ENCODE measurements at regions not wholly inside any gene's neighbourhood (a gene's known extent, or its start where the extent isn't known, plus 50 kb on each side); places are given as distances from the start of the nearest gene placed in this dataset.

DNA sequence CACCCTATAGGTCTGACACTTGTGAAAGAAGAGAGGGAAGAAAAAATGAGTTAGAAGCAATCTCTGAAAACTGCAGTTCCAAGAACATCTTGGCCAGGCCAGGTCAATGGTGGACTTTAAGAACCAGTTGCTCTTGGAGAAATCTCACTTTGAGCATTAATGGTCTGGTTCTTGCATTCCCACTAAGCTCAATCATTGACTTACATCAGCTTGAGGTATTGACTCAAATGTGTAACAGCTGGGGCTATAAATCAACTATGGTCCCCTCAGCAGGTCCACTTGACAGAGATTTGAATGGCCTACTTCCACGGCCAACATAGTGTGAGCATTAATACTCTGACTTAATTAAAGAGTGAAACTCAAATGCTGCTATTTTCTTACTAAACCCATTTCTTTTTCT is 357.8 kb upstream of the RGMB start:
- no peak for DNase-seq

DNA sequence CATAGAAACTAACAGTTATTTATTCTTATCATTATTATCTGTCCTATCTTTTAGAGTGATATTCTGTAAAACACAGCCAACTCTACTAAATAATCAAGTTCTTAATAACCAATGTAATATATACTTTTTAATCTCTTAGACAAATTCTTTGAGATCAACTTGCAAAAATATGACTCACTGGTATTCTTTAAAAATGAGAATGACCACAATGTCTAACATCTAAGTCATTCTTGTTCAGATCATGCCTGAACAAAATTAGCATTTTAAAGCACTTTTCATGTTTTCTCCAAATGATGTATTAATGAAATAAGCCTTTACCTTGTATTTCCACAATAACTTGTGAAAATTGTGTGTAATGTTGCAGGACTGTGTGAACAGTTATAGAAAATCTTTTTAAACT is 356.9 kb upstream of the RGMB start:
- DNase-seq: no peak

DNA sequence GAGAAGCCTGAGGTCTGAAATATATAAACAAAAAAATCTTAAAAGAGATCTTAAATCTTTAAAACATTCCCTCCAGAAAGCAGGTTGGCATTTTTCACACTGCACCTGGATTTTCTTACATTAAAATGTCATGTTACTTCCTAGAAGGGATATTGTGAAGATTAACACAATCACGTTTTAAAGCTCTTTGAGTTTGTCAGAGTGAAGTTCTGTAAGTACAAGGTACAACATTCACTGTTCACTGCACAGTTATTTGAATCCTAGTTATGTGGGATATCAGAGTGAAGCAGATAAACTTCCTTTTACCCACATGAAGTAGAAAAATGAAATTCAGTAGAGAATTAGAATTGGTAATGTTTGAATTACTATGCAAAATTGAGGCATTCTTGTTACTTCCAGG is 353.6 kb upstream of the RGMB start:
- no peak for DNase-seq

DNA sequence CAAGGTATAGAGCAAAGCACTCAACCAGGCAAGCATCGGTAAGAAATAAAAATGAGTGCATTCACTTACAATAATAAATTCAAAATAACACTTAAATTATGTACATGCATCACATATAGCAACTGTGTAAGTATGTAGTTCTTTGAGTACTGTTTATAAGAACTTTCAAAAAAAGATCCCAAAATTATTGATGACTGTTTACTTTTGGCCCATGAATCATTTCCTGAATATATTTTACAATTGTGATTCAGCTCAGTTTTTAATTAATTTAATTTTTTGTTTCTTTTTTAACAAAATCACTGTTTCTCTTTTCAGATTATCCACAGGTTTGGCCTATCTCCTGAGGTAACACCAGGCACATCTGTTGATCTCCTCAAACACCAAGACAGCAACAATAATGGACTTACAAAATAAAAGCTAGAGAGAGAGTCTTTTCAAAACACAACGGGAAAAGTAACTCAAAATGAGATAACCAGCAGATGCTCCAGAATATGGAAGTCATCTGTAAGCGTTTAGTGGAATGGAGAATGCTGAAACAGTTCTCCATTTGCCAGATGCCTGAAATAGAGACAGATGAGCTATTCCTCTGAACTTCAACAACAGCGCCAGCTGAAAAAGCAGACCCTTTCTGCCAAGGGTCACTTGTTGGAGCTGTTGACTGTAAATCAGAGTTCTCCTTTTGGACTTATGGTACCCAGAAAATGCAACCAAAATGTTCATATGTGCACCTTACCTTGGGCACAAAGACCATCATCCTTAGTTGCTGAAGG is 348.6 kb upstream of the RGMB start:
- no peak for DNase-seq

DNA sequence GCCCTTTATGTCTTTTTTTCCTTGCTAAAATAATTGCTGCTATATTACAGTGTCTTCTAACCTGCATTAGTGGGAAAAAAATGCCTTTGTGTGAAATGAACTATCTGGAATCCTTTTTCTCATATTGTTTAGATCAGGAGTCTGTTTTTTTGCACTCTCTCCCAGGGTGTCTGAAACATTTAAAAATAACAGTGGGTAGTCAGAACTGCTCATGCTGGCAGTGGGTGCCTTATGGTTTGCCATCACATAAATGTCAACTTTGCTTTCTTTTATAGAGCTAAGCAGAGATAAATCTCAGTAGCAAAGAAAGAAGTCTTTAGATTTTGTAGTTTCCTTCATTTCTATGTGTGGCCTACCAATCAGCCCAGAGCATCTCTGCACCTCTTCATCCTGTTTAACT is 347.8 kb upstream of the RGMB start:
- DNase-seq: no peak

DNA sequence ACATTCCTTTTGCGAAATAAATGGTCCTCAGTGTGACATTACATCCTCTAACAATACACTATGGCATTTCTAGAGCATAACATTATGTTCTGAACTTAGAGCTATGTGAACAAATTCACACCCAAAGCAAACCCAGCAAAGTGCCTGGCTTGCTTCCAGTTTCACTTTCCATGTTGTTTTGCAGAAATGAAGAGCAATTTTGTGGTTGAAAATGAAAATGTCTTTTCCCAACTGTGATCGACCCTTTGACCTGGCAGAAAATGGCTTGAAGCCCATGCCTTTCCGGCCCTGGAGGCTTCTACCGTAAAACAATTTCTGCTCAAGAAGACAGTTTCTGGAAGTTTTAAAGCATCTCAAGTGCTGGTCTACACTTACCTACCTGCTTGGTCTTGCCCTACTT is 344.7 kb upstream of the RGMB start:
- peak; percentile 79 for DNase-seq

DNA sequence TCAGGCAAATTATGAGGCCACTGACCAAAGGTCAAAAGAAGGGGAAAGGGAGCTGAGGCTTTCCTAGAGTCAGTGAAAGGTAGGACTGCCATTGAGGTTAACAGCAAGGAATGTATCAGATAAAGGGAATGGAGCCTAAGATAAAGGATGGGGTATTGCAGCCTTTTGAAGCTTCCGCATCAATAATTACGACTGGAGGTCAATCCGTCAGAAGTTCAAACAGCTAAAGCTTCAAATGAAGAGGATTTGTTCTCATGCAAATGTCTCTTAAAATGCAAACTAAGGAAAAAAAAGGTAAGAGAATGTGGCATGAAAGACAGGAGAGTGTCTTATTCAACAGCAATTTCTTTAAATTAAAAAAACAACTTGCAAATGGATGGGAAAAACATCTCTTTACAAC is 341.1 kb upstream of the RGMB start:
- DNase-seq: no peak

DNA sequence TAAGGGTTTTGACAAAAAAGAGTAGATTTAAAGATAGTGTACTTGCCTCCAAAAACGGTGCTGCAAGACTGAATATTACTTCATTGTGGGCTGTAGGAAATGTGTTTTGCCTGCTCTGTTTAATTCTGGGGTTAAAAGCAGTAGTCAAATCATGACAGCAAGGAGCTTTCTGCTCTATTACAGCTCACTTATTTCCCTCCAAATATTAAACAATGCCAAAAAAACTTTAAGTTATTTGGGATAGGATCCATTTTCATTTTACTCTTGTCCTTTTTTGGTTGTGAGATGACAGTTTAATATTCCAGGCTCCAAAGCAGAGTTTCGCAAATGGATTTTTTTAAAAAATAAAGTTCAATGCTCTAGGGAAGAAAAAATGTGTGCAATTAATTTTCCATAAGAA is 340.4 kb upstream of the RGMB start:
- DNase-seq: no peak

DNA sequence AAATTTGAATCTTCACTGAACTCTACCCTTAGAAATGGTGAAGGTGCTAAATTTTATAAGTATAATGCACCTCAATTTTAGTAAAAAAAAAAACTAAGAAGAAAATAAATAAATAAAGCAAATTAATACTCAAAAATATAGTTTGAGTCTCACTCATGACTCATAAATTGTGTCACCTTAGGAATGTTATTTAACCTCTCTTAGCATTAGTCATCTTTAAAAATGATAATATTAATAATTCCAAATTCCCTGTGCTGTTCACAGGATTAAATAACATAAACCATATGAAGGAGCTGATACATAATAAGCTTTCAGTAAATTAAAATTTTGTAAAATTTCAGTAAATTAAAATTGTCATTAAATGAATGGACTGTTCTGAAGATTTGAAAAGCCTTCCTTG is 339.8 kb upstream of the RGMB start:
- no peak for DNase-seq

DNA sequence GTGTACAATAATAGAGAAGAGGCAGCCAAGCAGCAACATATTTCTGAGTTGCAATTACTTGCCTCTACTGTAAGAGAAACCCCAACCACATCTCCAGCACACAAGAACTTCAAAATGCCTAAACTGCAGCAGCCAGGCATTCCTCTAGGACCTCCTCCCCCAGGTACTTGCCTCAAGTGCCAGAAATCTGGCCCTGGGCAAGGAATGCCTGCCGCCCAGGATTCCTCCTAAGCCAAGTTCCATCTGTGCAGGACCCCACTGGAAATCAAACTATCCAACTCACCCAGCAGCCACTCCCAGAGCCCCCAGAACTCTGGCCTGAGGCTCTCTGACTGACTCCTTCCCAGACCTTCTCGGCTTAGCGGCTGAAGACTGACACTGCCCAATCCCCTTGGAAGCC is 336.8 kb upstream of the RGMB start:
- no peak for DNase-seq

DNA sequence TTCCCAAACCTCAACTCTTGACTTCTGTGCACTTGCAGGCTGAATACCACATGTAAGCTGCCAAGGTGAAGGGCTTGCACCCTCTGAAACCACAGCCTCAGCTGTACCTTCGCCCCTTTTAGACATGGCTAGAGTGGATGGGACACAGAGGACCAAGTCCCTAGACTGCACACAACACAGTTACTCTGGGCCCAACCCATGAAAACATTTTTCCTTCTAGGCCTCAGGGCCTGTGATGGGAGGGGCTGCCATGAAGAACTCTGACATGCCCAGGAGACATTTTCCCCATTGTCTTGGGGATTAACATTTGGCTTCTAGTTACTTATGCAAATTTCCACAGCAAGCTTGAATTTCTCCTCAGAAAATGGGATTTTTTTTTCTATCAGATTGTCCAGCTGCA is 331.0 kb upstream of the RGMB start:
- DNase-seq: no peak

DNA sequence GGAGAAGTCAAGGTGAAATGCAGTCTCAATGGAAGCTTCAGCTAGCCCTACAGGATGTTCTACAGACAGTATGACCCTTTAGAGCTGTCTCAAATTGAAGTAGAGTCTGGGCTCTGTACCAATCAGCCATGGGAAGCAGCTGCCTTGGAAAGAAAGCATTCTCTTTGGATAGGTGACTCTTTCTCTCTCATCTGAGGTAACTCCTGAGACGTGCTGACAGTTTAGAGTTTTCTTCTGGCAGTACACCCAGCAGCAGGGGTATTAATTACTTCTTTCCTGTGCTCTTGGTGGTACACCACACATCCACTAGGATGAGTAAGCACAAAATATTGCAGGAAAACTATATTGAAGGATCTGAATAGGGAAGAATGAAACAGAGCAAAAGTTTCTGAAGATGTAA is 329.6 kb upstream of the RGMB start:
- no peak for DNase-seq

DNA sequence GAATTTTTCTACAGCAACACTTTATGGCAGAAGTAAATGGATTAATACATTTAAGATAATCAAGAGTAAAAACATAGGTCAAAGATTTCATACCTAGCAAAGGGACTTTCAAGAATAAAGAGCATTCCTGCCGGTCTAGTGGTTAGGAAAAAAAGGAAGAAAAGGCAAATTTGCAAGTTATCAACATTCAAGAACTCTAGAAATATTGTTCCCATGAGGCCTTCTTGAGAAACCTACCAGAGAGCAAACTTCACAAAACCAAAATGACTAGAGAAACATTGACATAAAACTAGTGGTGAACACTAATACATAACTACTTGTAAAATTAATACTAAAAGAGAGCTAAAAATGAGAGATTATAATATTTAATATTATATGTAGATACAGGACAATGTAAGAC is 320.2 kb upstream of the RGMB start:
- DNase-seq: no peak

DNA sequence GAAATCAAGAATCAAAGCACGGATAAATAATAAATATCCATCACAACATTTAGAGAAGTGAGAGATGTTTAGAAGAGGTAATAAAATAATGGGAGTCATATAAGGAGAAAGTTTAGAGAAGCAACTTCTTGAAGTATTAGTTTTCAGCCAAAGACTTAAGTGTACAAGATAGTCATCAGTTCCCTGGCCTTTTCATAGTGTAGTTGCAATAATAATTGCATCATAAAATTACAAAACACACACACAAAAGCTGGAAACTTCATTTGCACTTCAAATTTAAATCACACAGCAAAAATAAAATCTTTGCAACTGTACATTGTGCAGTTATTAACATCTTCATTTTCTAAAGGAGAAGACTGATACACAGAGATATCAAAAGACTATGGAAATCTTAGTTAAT is 319.1 kb upstream of the RGMB start:
- DNase-seq: no peak

DNA sequence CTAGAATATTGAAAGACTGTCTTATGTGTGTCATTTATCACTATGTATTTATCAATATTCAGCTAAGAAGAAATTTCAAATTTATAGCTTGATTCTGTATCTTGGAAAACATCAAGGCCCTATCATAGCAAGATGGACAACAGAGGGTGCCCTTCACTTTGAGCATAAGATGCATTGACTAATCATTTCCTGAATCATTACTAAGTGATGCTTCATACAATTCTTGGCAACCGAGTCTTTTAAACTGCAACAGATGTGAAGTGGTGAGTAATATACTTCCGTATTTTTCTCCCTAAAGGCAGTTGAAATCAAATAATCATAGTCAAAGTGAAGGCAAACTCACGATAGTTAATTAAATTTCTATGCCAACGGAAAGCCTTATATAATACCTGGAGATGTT is 318.6 kb upstream of the RGMB start:
- DNase-seq: no peak

DNA sequence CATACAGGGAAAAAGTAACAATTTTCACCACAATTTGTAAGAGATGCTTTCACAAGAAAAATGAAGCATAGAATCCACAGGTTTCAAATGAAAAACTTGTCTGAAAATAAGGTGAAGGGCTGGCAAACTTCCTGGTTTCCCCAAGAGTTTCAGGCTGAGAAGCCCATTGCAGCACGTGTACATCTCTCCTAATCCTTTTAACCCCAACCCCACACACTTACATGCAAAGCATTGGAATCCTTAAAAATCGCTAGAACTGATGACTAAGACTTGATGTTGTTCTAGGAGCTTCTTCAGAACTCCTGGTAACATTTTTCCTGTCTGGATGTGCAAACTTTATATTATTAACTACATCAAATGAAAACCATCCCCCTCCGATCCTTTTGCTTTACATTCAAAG is 317.8 kb upstream of the RGMB start:
- no peak for DNase-seq

DNA sequence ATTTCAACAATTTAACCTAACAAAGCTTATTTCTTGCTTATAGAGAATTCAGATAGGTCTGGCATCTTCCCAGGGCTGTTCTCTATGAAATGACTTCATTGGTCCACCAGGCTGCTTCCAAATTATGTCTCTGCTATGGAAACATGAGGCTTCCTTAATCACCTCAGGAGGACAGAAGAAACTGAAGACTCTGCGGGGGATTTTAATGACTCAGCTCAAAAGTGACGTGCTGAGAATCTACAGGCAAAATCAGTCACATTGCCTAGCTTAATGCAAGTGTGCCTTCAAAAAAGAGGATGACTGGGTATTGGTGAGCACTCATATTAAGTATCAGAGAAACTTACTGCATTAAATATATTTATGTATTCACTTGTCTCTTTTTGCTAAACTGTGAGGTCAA is 315.5 kb upstream of the RGMB start:
- peak; percentile 30 for DNase-seq

DNA sequence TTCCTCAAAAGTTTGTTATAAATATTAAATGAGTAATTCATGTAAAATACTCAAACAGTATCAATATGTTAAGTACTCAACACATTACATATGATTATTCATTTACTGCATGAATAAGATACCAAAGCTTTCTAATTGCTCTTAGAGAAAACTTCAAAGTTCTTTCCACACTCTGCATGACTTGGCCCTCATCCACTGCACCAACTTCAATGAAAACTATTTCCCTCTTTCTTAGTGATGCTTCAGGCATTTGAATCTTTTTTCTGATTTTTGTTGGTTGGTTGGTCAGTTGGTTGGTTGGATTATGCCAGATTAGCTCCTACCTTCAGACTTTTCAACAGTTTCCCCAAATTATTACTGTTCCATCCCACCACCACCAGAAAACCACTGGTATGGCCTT is 314.7 kb upstream of the RGMB start:
- DNase-seq: no peak

DNA sequence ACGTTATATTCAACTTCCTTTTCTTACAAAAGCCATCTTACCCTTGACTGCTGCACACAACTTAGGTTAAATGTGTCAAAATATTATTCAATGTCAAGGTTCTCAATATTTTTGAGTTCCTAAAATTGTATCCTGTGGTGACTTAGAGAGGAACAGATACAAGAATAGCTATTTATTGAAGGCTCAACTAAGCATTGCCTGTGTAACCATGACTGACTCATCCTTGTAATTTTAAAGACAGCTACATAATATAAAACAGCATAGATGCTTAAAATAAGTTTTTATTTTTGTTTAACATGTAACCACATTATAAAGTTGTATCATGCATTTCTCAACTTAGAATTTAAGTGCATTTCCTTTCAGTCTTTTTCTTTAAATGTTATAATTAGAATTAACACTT is 312.9 kb upstream of the RGMB start:
- no peak for DNase-seq

DNA sequence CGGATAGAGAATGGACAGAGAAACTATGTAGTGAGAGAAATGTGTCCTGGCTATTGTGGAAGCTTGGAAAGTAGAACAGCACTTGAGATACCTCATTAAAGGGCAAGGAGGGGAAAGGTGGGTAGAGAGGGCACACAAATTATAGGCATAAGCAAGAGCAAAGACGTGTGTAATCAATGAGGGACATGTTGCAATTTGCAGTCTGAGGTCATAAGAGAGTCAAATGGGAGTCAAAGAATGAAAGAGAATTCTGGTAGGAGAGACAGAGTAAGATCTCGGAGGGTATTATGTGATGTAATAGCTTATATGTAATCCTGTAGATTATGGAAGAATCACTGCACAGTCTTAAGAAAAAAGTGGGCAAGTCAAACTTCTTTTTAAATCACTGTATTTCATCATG is 312.0 kb upstream of the RGMB start:
- DNase-seq: no peak

DNA sequence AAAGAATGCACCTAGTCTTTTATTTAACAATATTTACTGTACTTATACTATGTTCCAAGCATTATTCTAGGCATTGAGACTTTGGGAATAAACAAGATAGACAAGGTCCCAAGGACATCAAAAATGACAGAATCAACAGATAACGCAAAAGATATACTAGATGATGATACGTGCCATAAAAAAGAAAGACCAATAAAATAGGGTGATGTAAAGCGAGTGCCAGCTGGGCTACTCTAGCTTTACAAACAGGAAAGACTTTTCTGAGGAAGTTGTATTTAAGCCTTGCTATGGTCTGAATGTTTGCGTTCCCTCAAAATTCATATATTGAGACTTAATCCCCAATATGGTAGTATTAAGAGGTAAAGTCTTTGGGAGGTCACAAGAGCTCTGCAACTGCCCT is 310.2 kb upstream of the RGMB start:
- DNase-seq: no peak

DNA sequence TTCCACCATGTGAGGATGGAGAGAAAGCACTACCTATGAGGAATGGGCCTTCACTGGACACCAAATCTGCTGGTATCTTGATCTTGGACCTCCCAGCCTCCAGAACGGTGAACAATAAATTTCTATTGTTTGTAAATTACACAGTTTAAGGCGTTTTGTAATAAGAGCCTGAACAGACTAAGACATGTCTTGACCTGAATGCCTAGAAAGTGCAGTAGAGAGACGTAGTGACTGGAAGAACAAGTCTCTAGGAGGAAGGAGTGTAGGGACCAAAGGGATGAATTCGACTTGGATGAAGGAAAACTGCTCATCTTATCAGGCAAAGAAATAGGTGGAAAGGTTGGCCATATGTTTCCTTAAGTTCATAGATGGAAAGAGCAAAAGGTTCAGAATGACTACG is 309.8 kb upstream of the RGMB start:
- DNase-seq: no peak

DNA sequence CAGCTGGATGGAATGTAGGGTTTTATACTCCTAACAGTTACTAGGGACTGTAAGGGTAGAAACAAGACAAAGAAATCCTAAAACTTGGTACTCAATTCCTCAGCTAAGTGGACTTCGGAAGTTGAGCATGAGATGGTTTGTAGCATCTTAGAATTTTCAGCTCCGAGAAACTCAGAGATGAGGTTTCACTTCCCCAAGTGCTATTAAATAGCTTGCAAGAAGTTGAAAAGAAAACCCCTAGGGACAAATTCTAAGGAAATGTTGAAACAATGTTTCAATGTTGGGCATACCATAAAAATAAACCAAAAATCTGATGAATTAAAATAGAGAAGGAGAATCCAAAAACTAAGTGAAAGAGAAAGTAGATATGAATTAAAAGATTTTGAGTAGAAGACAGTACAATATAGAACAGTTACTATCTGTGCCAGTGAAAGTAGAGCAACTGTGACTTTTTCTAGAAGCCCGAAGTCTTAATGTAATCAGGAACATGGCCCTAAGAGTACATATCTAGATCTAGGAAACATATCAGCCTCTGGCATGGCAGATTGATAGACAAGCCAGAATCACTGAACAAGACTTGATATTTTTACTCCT is 308.6 kb upstream of the RGMB start:
- DNase-seq: no peak

DNA sequence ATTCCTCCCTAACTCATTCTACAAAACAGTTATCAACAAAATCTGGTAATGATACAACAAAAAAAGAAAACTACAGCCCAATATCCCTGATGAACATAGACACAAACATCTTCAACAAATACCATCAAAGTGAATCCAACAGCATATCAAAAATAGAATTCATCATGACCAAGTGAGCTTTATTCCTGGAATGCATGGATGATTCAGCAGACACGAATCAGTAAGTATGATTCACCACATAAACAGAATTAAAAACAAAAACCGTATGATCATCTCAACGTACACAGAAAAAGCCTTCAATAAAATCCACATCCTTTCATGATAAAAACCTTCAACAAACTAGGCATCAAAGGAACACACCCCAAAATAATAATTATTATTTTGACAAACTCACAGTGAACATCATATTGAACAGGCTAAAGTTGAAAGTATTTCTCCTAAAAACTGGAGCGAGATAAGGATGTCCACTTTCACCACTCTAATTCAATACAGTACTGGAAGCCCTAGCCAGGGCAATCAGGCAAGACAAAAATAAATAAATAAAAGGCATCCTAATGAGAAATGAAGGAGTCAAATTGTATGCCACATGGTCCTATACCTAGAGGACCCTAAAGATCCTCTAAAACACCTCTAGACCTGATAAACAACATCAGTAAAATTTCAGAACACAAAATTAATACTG is 305.1 kb upstream of the RGMB start:
- peak; percentile 38 for DNase-seq

DNA sequence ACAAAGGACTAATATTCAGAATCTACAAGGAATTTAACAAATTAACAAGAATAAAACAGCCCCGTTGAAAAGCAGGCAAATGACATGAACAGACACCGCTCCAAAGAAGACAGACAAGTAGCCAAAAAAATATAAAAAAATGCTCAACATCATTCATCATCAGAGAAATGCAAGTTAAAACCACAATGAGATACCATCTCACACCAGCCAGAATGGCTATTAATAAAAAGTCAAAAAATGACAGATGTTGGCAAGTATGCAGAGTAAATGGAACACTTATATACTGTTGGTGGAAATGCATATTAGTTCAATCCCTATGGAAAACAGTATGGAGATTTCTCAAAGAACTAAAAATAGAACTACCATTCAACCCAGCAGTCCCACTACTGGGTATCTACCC is 302.7 kb upstream of the RGMB start:
- DNase-seq: no peak

Measured in OCI-M1 (cell line).